HG03135 (cell line): ENCODE measurements at regions not wholly inside any gene's neighbourhood (a gene's known extent, or its start where the extent isn't known, plus 50 kb on each side); places are given as distances from the start of the nearest gene placed in this dataset.

Source experiments
- ATAC-seq: cut with Tn5 transposase; IDR thresholded peaks from one replicate; pipeline ENCODE4 v1.9.1; 2021; ENCODE audit warnings: mild to moderate bottlenecking, moderate library complexity; ENCODE audit not compliant: unreplicated experiment

GRCh38 chr15:98513428-98513986 is 134.8 kb upstream of the IGF1R start:
- ATAC-seq = no peak

GRCh38 chr15:98514034-98514622 is 134.2 kb upstream of the IGF1R start:
- ATAC-seq = no peak

- ATAC-seq = peak; percentile 82
Observed at GRCh38 chr15:98518823-98519561, 129.3 kb upstream of the IGF1R start.

- ATAC-seq = no peak
Observed at GRCh38 chr15:98519767-98520550, 128.4 kb upstream of the IGF1R start.

- ATAC-seq = no peak
Observed at GRCh38 chr15:98522127-98522526, 126.2 kb upstream of the IGF1R start.

GRCh38 chr15:98523912-98524662 is 124.3 kb upstream of the IGF1R start:
- no peak for ATAC-seq

- no peak for ATAC-seq
Observed at GRCh38 chr15:98524838-98525660, 123.3 kb upstream of the IGF1R start.

- no peak for ATAC-seq
Observed at GRCh38 chr15:98525661-98526001, 122.7 kb upstream of the IGF1R start.

- no peak for ATAC-seq
Observed at GRCh38 chr15:98526094-98526493, 122.2 kb upstream of the IGF1R start.

- ATAC-seq = no peak
Observed at GRCh38 chr15:98528046-98528725, 120.2 kb upstream of the IGF1R start.

GRCh38 chr15:98529205-98530145 is 118.9 kb upstream of the IGF1R start:
- ATAC-seq = no peak

GRCh38 chr15:98530570-98530969 is 117.8 kb upstream of the IGF1R start:
- no peak for ATAC-seq

- no peak for ATAC-seq
Observed at GRCh38 chr15:98532063-98532462, 116.3 kb upstream of the IGF1R start.

- no peak for ATAC-seq
Observed at GRCh38 chr15:98536976-98537375, 111.4 kb upstream of the IGF1R start.

GRCh38 chr15:98537516-98538060 is 110.8 kb upstream of the IGF1R start:
- ATAC-seq = no peak

GRCh38 chr15:98541519-98541918 is 106.8 kb upstream of the IGF1R start:
- no peak for ATAC-seq

- ATAC-seq = no peak
Observed at GRCh38 chr15:98543237-98543636, 105.1 kb upstream of the IGF1R start.

- ATAC-seq = no peak
Observed at GRCh38 chr15:98546329-98546728, 102.0 kb upstream of the IGF1R start.
